ENCODE measurements at regions not wholly inside any gene's neighbourhood (a gene's known extent, or its start where the extent isn't known, plus 50 kb on each side); places are given as distances from the start of the nearest gene placed in this dataset.

DNA sequence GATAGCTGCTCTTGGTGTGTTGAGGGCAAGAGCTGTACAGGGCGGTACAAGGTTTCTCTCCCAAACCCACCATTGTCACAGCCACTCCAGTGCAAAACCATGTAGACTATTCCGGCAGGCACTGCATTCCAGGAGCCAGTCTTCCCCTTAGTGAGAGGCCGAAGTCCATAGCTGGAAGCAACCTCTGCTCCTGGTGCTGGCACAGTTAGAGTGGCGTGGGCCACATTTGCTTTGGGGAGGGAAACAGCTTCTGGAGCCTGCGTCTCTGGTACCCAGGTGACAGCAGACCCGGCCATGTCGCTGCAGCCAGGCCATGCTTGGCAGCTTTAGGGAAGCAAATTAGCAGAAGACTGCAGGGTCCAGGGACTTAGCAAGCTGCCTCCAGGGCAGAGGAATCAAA lies 788.0 kb downstream of the BRD1 start:
- TF ChIP-seq, protein P1, sequence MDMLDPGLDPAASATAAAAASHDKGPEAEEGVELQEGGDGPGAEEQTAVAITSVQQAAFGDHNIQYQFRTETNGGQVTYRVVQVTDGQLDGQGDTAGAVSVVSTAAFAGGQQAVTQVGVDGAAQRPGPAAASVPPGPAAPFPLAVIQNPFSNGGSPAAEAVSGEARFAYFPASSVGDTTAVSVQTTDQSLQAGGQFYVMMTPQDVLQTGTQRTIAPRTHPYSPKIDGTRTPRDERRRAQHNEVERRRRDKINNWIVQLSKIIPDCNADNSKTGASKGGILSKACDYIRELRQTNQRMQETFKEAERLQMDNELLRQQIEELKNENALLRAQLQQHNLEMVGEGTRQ (IDR thresholded peaks at IDR 0.05; ENCODE audit: low read depth, low read length) = no peak
- TF ChIP-seq, protein P2, sequence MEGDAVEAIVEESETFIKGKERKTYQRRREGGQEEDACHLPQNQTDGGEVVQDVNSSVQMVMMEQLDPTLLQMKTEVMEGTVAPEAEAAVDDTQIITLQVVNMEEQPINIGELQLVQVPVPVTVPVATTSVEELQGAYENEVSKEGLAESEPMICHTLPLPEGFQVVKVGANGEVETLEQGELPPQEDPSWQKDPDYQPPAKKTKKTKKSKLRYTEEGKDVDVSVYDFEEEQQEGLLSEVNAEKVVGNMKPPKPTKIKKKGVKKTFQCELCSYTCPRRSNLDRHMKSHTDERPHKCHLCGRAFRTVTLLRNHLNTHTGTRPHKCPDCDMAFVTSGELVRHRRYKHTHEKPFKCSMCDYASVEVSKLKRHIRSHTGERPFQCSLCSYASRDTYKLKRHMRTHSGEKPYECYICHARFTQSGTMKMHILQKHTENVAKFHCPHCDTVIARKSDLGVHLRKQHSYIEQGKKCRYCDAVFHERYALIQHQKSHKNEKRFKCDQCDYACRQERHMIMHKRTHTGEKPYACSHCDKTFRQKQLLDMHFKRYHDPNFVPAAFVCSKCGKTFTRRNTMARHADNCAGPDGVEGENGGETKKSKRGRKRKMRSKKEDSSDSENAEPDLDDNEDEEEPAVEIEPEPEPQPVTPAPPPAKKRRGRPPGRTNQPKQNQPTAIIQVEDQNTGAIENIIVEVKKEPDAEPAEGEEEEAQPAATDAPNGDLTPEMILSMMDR (conservative IDR thresholded peaks at IDR 0.05; ENCODE audit: low read depth, low read length) = no peak

Data from IMR-90 (cell line).